NT2/D1 (cell line): ENCODE measurements at regions not wholly inside any gene's neighbourhood (a gene's known extent, or its start where the extent isn't known, plus 50 kb on each side); places are given as distances from the start of the nearest gene placed in this dataset.

Source experiments
- SUZ12 ChIP-seq: IDR thresholded peaks from 2 replicates; pipeline ENCODE4 v1.6.1; 2011; ENCODE audit not compliant: insufficient read length, insufficient read depth; ENCODE audit errors: extremely low read depth
- ZNF274 ChIP-seq: IDR thresholded peaks from 2 replicates; pipeline ENCODE4 v1.6.1; 2011; ENCODE audit warnings: mild to moderate bottlenecking, low read depth, low read length

GRCh38 chr4:81609844-81610243 is 138.1 kb upstream of the RASGEF1B start:
- TF ChIP-seq SUZ12: no peak
- TF ChIP-seq ZNF274: no peak
